DND-41 (cell line): ENCODE measurements at regions not wholly inside any gene's neighbourhood (a gene's known extent, or its start where the extent isn't known, plus 50 kb on each side); places are given as distances from the start of the nearest gene placed in this dataset.

ENCODE experiments used
- ATAC-seq: fragments of 200-7000 bp; cut with Tn5 transposase; 3 replicates; pipeline ENCODE4 v1.9.1; 2021; ENCODE audit warnings: low read depth; ENCODE audit not compliant: insufficient read depth
- DNase-seq: peaks from one replicate; pipeline ENCODE4 v3.0.0-alpha.2; 2020
- H2AFZ ChIP-seq: 2 replicates; pipeline ENCODE4 v1.6.0; 2012; ENCODE audit warnings: low read depth, low read length
- H3K27ac ChIP-seq: 2 replicates; pipeline ENCODE4 v1.5.1; 2012; ENCODE audit warnings: low read length, inconsistent platforms
- H3K27me3 ChIP-seq: fragments of 200-600 bp; sonication (generic); 2 replicates; pipeline ENCODE4 v1.6.0; 2012; ENCODE audit warnings: low read length, mild to moderate bottlenecking, inconsistent platforms; ENCODE audit not compliant: insufficient read depth, poor library complexity
- H3K36me3 ChIP-seq: 2 replicates; pipeline ENCODE4 v1.5.1; 2012; ENCODE audit warnings: low read length, inconsistent platforms; ENCODE audit not compliant: insufficient read depth
- H3K4me1 ChIP-seq: 2 replicates; pipeline ENCODE4 v1.5.1; 2012; ENCODE audit warnings: mild to moderate bottlenecking, low read length; ENCODE audit not compliant: insufficient read depth
- H3K4me2 ChIP-seq: 2 replicates; pipeline ENCODE4 v1.6.0; 2012; ENCODE audit warnings: mild to moderate bottlenecking, moderate library complexity, low read length, inconsistent platforms; ENCODE audit not compliant: insufficient read depth
- H3K4me3 ChIP-seq, 2 experiments: fragments of 200-600 bp in 1 of 2; shearing (Covaris generic) in 1 of 2; 2 replicates each; pipeline ENCODE4 v1.5.1; 2012 to 2016; ENCODE audit warnings: inconsistent platforms in 2 of 2, low read length in 2 of 2, mild to moderate bottlenecking in 2 of 2, low read depth in 1 of 2, moderate library complexity in 1 of 2
- H3K79me2 ChIP-seq: 2 replicates; pipeline ENCODE4 v1.6.0; 2012; ENCODE audit warnings: low read length, inconsistent platforms; ENCODE audit not compliant: insufficient read depth
- H3K9ac ChIP-seq: 2 replicates; pipeline ENCODE4 v1.6.0; 2012; ENCODE audit warnings: low read depth, mild to moderate bottlenecking, inconsistent platforms, low read length, moderate library complexity
- H3K9me3 ChIP-seq: 2 replicates; pipeline ENCODE4 v1.5.1; 2012; ENCODE audit warnings: low read length, moderate library complexity, mild to moderate bottlenecking, inconsistent platforms; ENCODE audit not compliant: insufficient read depth, severe bottlenecking
- H4K20me1 ChIP-seq: 2 replicates; pipeline ENCODE4 v1.6.0; 2012; ENCODE audit warnings: low read length; ENCODE audit not compliant: insufficient read depth
- CTCF ChIP-seq: IDR thresholded peaks from 2 replicates; pipeline ENCODE4 v1.5.1; 2012; ENCODE audit warnings: borderline replicate concordance, low read length, moderate library complexity, mild to moderate bottlenecking; ENCODE audit not compliant: poor library complexity, severe bottlenecking; ENCODE audit errors: extremely low read depth
- EZH2 ChIP-seq: IDR thresholded peaks from 3 replicates; pipeline ENCODE4 v1.6.1; 2012; ENCODE audit warnings: borderline replicate concordance, low read depth, mild to moderate bottlenecking, moderate library complexity, low read length, inconsistent platforms; ENCODE audit not compliant: severe bottlenecking

GRCh38 chr4:189202182-189202868 is 738.3 kb upstream of the FRG1 start:
- Histone ChIP-seq H3K9ac (no peak overlapping the region), H3K4me1 (no peaks in the 10 kb centered on the region), H3K4me2 (no peak overlapping the region), H3K9me3 (no peaks in the 10 kb centered on the region), H4K20me1 (no peaks in the 10 kb centered on the region), H3K79me2 (no peaks in the 10 kb centered on the region), H3K27ac (no peak overlapping the region), H2AFZ (no peak overlapping the region), H3K36me3 (no peaks in the 10 kb centered on the region), H3K27me3 (no peaks in the 10 kb centered on the region), H3K4me3 (no peak overlapping the region)
- no peak for ATAC-seq
- TF ChIP-seq EZH2, result no peak
- peak; percentile 12 for TF ChIP-seq CTCF
- peak; percentile 20 for DNase-seq

- no peaks in the 10 kb centered on the region for H3K79me2 ChIP-seq
- DNase-seq, result peak; percentile 13
- peak; percentile 73 for ATAC-seq
- no peaks in the 10 kb centered on the region for H3K9me3 ChIP-seq
- no peak overlapping the region for H3K27ac ChIP-seq
- no peaks in the 10 kb centered on the region for H3K36me3 ChIP-seq
- no peak overlapping the region for H3K4me2 ChIP-seq
- H3K4me3 ChIP-seq, result no peak overlapping the region
- H2AFZ ChIP-seq, result no peak overlapping the region
- no peak for TF ChIP-seq CTCF
- TF ChIP-seq EZH2, result no peak
- no peaks in the 10 kb centered on the region for H3K4me1 ChIP-seq
- H3K9ac ChIP-seq, result no peak overlapping the region
- no peaks in the 10 kb centered on the region for H3K27me3 ChIP-seq
- H4K20me1 ChIP-seq, result no peaks in the 10 kb centered on the region
These were observed 737.8 kb upstream of the FRG1 start for GRCh38 chr4:189202869-189203271.

GRCh38 chr4:189204616-189205015 is 736.1 kb upstream of the FRG1 start:
- ATAC-seq, result no peak
- Histone ChIP-seq H4K20me1 (no peaks in the 10 kb centered on the region), H3K4me2 (no peak overlapping the region), H3K4me3 (no peak overlapping the region), H2AFZ (no peak overlapping the region), H3K27me3 (no peaks in the 10 kb centered on the region), H3K4me1 (no peaks in the 10 kb centered on the region), H3K9ac (no peak overlapping the region), H3K36me3 (no peaks in the 10 kb centered on the region), H3K27ac (no peak overlapping the region), H3K9me3 (no peaks in the 10 kb centered on the region), H3K79me2 (no peaks in the 10 kb centered on the region)
- DNase-seq, result no peak
- TF ChIP-seq EZH2 (no peak), CTCF (no peak)
